ENCODE measurements at regions not wholly inside any gene's neighbourhood (a gene's known extent, or its start where the extent isn't known, plus 50 kb on each side); places are given as distances from the start of the nearest gene placed in this dataset.

- no peak for DNase-seq
Measured at GRCh38 chr1:83718338-83718737, 280.6 kb downstream of the TTLL7 start.

GRCh38 chr1:83717785-83718184 lies 281.1 kb downstream of the TTLL7 start:
- no peak for DNase-seq

- no peak for DNase-seq
Measured at GRCh38 chr1:83716641-83717040, 282.3 kb downstream of the TTLL7 start.

GRCh38 chr1:83715550-83715949 lies 283.4 kb downstream of the TTLL7 start:
- DNase-seq, result no peak

GRCh38 chr1:83709662-83710061 lies 289.3 kb downstream of the TTLL7 start:
- no peak for DNase-seq

GRCh38 chr1:83706354-83706938 lies 292.5 kb downstream of the TTLL7 start:
- DNase-seq, result no peak

GRCh38 chr1:83705091-83705490 lies 293.8 kb downstream of the TTLL7 start:
- no peak for DNase-seq

- peak; percentile 44 for DNase-seq
Measured at GRCh38 chr1:83704350-83704749, 294.6 kb downstream of the TTLL7 start.

GRCh38 chr1:83702356-83702755 lies 296.6 kb downstream of the TTLL7 start:
- no peak for DNase-seq

GRCh38 chr1:83701355-83701754 lies 297.6 kb downstream of the TTLL7 start:
- DNase-seq, result no peak

GRCh38 chr1:83698644-83699043 lies 300.3 kb downstream of the TTLL7 start:
- DNase-seq, result no peak

- no peak for DNase-seq
Measured at GRCh38 chr1:83697961-83698360, 301.0 kb downstream of the TTLL7 start.

- no peak for DNase-seq
Measured at GRCh38 chr1:83697220-83697619, 301.7 kb downstream of the TTLL7 start.

GRCh38 chr1:83694449-83694848 lies 304.5 kb downstream of the TTLL7 start:
- DNase-seq, result peak; percentile 9

GRCh38 chr1:83693427-83694126 lies 305.4 kb downstream of the TTLL7 start:
- DNase-seq, result peak; percentile 70

GRCh38 chr1:83692524-83693381 lies 306.2 kb downstream of the TTLL7 start:
- DNase-seq, result peak; percentile 92

GRCh38 chr1:83691953-83692500 lies 306.9 kb downstream of the TTLL7 start:
- peak; percentile 77 for DNase-seq

GRCh38 chr1:83689921-83690868 lies 308.7 kb downstream of the TTLL7 start:
- DNase-seq, result no peak

GRCh38 chr1:83682132-83682531 lies 316.8 kb downstream of the TTLL7 start:
- DNase-seq, result peak; percentile 5

GRCh38 chr1:83676106-83676505 lies 322.8 kb downstream of the TTLL7 start:
- DNase-seq, result no peak

GRCh38 chr1:83673312-83673711 lies 325.6 kb downstream of the TTLL7 start:
- DNase-seq, result no peak

- DNase-seq, result peak; percentile 18
Measured at GRCh38 chr1:83671586-83671985, 327.3 kb downstream of the TTLL7 start.

All from NCI-H69 (cell line).